ENCODE measurements at regions not wholly inside any gene's neighbourhood (a gene's known extent, or its start where the extent isn't known, plus 50 kb on each side); places are given as distances from the start of the nearest gene placed in this dataset.

- peaks cover 8 to 12% (median 10%) of the 10 kb centered on the region in 3 donors for H3K9me3 Mint-ChIP-seq
- H3K36me3 Mint-ChIP-seq: no peaks in the 10 kb centered on the region
- H3K27me3 Mint-ChIP-seq: no peaks in the 10 kb centered on the region
- H3K4me1 Mint-ChIP-seq: no peaks in the 10 kb centered on the region
- H3K4me3 Mint-ChIP-seq: no peak overlapping the region
- peak overlapping the region in 1 of 3 donors; percentile 20 for H3K27ac Mint-ChIP-seq
Observed at GRCh38 chr7:40944981-40945585, 757.8 kb downstream of the INHBA start.

- Mint-ChIP-seq H3K27me3 (peaks cover 4% of the 10 kb centered on the region), H3K27ac (no peak overlapping the region), H3K9me3 (peaks cover 3 to 13% (median 8%) of the 10 kb centered on the region in 3 donors), H3K4me1 (no peaks in the 10 kb centered on the region), H3K4me3 (no peak overlapping the region), H3K36me3 (peaks cover 1% of the 10 kb centered on the region)
Observed at GRCh38 chr7:40937879-40938278, 765.0 kb downstream of the INHBA start.

GRCh38 chr7:40935435-40935834, 767.5 kb downstream of the INHBA start:
- no peaks in the 10 kb centered on the region for H3K4me1 Mint-ChIP-seq
- H3K27me3 Mint-ChIP-seq: peaks cover 4% of the 10 kb centered on the region
- peaks cover 2 to 9% (median 3%) of the 10 kb centered on the region in 3 donors for H3K9me3 Mint-ChIP-seq
- H3K27ac Mint-ChIP-seq: no peak overlapping the region
- H3K4me3 Mint-ChIP-seq: no peak overlapping the region
- peaks cover 1% of the 10 kb centered on the region for H3K36me3 Mint-ChIP-seq

GRCh38 chr7:40923626-40924025, 779.3 kb downstream of the INHBA start:
- H3K4me1 Mint-ChIP-seq: no peaks in the 10 kb centered on the region
- H3K36me3 Mint-ChIP-seq: no peaks in the 10 kb centered on the region
- no peak overlapping the region for H3K27ac Mint-ChIP-seq
- H3K4me3 Mint-ChIP-seq: no peak overlapping the region
- H3K9me3 Mint-ChIP-seq: peaks cover 1 to 12% (median 2%) of the 10 kb centered on the region in 3 donors
- H3K27me3 Mint-ChIP-seq: no peaks in the 10 kb centered on the region

- Mint-ChIP-seq H3K9me3 (peaks cover 1 to 9% (median 2%) of the 10 kb centered on the region in 3 donors), H3K27me3 (no peaks in the 10 kb centered on the region), H3K27ac (peak overlapping the region in 1 of 3 donors; percentile 41), H3K4me3 (no peak overlapping the region), H3K4me1 (no peaks in the 10 kb centered on the region), H3K36me3 (no peaks in the 10 kb centered on the region)
Observed at GRCh38 chr7:40922316-40922670, 780.6 kb downstream of the INHBA start.

- no peaks in the 10 kb centered on the region for H3K4me1 Mint-ChIP-seq
- peak overlapping the region in 1 of 3 donors; percentile 41 for H3K27ac Mint-ChIP-seq
- H3K27me3 Mint-ChIP-seq: no peaks in the 10 kb centered on the region
- H3K36me3 Mint-ChIP-seq: no peaks in the 10 kb centered on the region
- H3K9me3 Mint-ChIP-seq: peaks cover 1 to 9% (median 2%) of the 10 kb centered on the region in 3 donors
- no peak overlapping the region for H3K4me3 Mint-ChIP-seq
Observed at GRCh38 chr7:40921589-40922315, 781.1 kb downstream of the INHBA start.

GRCh38 chr7:40918701-40919271, 784.0 kb downstream of the SUGCT start:
- Mint-ChIP-seq H3K27ac (no peak overlapping the region), H3K4me3 (no peak overlapping the region), H3K9me3 (peaks cover 0 to 4% (median 1%) of the 10 kb centered on the region in 3 donors)

GRCh38 chr7:40916813-40917212, 782.0 kb downstream of the SUGCT start:
- Mint-ChIP-seq H3K27me3 (no peaks in the 10 kb centered on the region), H3K27ac (no peak overlapping the region), H3K4me3 (no peak overlapping the region), H3K9me3 (no peaks in the 10 kb centered on the region), H3K4me1 (no peaks in the 10 kb centered on the region), H3K36me3 (no peaks in the 10 kb centered on the region)

More at GRCh38 chr7:40918701-40919271, 784.0 kb downstream of the SUGCT start:
- no peaks in the 10 kb centered on the region for H3K27me3 Mint-ChIP-seq
- H3K4me1 Mint-ChIP-seq: no peaks in the 10 kb centered on the region
- no peaks in the 10 kb centered on the region for H3K36me3 Mint-ChIP-seq

GRCh38 chr7:40915071-40915470, 780.3 kb downstream of the SUGCT start:
- Mint-ChIP-seq H3K27me3 (no peaks in the 10 kb centered on the region), H3K4me1 (no peaks in the 10 kb centered on the region), H3K9me3 (no peaks in the 10 kb centered on the region), H3K4me3 (no peak overlapping the region), H3K36me3 (no peaks in the 10 kb centered on the region), H3K27ac (no peak overlapping the region)

All from IgD-negative memory B cell (primary cell).